OCI-LY7 (cell line): ENCODE measurements at regions not wholly inside any gene's neighbourhood (a gene's known extent, or its start where the extent isn't known, plus 50 kb on each side); places are given as distances from the start of the nearest gene placed in this dataset.
"Not testable (repeated sequence)": the region's sequence is repeated elsewhere in the genome, so short reads cannot be mapped to it uniquely, and the experiment has no call there.

Experiments used
- BruUV-seq: library from RNA; stranded (reverse); fragments of 400-500 nt; replicated peaks from 2 replicates; lab custom pipeline; 2021; lab: Mats Ljungman, UMichigan
- CTCF ChIA-PET: fragments of 300-600 bp; sonication (Branson Sonifier 250); formaldehyde crosslinking; loops from one replicate; lab custom pipeline; 2022; ENCODE audit warnings: antibody characterized with exemption; ENCODE audit not compliant: unreplicated experiment; lab: Charles Lee
- POLR2A ChIA-PET: fragments of 300-600 bp; sonication (Branson Sonifier 250); formaldehyde crosslinking; loops from one replicate; lab custom pipeline; 2022; ENCODE audit warnings: antibody characterized with exemption; lab: Charles Lee
- DNase-seq: peaks from one replicate; pipeline ENCODE4 v3.0.0-alpha.2; 2015; ENCODE audit warnings: low spot score
- H2AFZ ChIP-seq: fragments of 200-600 bp; sonication (generic), shearing (Covaris generic); 2 replicates; pipeline ENCODE4 v1.6.1; 2014; ENCODE audit warnings: mild to moderate bottlenecking, antibody characterized with exemption, low read length, moderate library complexity
- H3K27ac ChIP-seq: fragments of 200-600 bp; sonication (generic); 2 replicates; pipeline ENCODE4 v1.5.1; 2014; ENCODE audit warnings: mixed run types, low read depth, mild to moderate bottlenecking, moderate library complexity, low read length, inconsistent platforms; ENCODE audit not compliant: poor library complexity, severe bottlenecking
- H3K36me3 ChIP-seq: fragments of 200-600 bp; sonication (generic); 2 replicates; pipeline ENCODE4 v1.6.1; 2014; ENCODE audit warnings: mild to moderate bottlenecking, antibody characterized with exemption, low read length, moderate library complexity, mixed read lengths; ENCODE audit not compliant: insufficient read depth
- H3K4me1 ChIP-seq: fragments of 200-600 bp; sonication (generic); 2 replicates; pipeline ENCODE4 v1.5.1; 2014; ENCODE audit warnings: mild to moderate bottlenecking, low read length; ENCODE audit not compliant: insufficient read depth, poor library complexity, severe bottlenecking
- H3K4me2 ChIP-seq: fragments of 200-600 bp; sonication (generic); 2 replicates; pipeline ENCODE4 v1.6.1; 2014; ENCODE audit warnings: mild to moderate bottlenecking, low read length
- H3K4me3 ChIP-seq: fragments of 200-600 bp; sonication (generic); 2 replicates; pipeline ENCODE4 v1.5.1; 2014; ENCODE audit warnings: mild to moderate bottlenecking, low read depth, low read length; ENCODE audit not compliant: poor library complexity, severe bottlenecking
- H3K79me2 ChIP-seq: fragments of 200-600 bp; sonication (generic); 2 replicates; pipeline ENCODE4 v1.6.1; 2016; ENCODE audit warnings: low read depth, mild to moderate bottlenecking, low read length, moderate library complexity, mixed read lengths; ENCODE audit not compliant: insufficient read depth
- H3K9me2 ChIP-seq: fragments of 200-600 bp; sonication (generic); 2 replicates; pipeline ENCODE4 v1.6.1; 2016; ENCODE audit warnings: mild to moderate bottlenecking, low read length, mixed read lengths; ENCODE audit not compliant: insufficient read depth
- H3K9me3 ChIP-seq: fragments of 200-600 bp; sonication (generic); 2 replicates; pipeline ENCODE4 v1.6.1; 2014; ENCODE audit warnings: mild to moderate bottlenecking, mixed run types, low read length, mixed read lengths
- H4K20me1 ChIP-seq: fragments of 200-600 bp; sonication (generic); 2 replicates; pipeline ENCODE4 v1.6.1; 2014; ENCODE audit warnings: mild to moderate bottlenecking, antibody characterized with exemption, low read length, moderate library complexity, mixed read lengths; ENCODE audit not compliant: insufficient read depth
- CTCF ChIP-seq: fragments of 200-600 bp; sonication (generic); conservative IDR thresholded peaks from 2 replicates; pipeline ENCODE4 v1.5.1; 2014; ENCODE audit warnings: mild to moderate bottlenecking, antibody characterized with exemption, low read length, moderate library complexity, mixed read lengths
- EZH2phosphoT487 ChIP-seq: fragments of 200-600 bp; sonication (generic); IDR thresholded peaks from 2 replicates; pipeline ENCODE4 v1.6.1; 2018; ENCODE audit warnings: low read depth, borderline replicate concordance, mild to moderate bottlenecking, mixed run types, antibody characterized with exemption, low read length, moderate library complexity, mixed read lengths
- intact Hi-C: fragments of 100-400 bp; cut with micrococcal nuclease; formaldehyde crosslinking; loops from one replicate; pipeline ENCODE4 v1.10.0; 2022; ENCODE audit not compliant: unreplicated experiment

GRCh38 chr4:186831574-186831973 is 107.9 kb upstream of the FAT1 start:
- H4K20me1 ChIP-seq = no peaks in the 10 kb centered on the region
- BruUV-seq = no TSS peak
- no peak overlapping the region for H3K27ac ChIP-seq
- ChIA-PET CTCF (no interaction called here), POLR2A (interaction anchor here (0.6 to 0.9 kb wide), 3 partner anchors 12 to 127 kb away, joined by 3 to 5 read pairs (median 3); no protein-coding TSS in a partner anchor)
- H3K4me2 ChIP-seq = no peak overlapping the region
- H3K79me2 ChIP-seq = no peaks in the 10 kb centered on the region
- H3K4me3 ChIP-seq = no peak overlapping the region
- TF ChIP-seq CTCF (no peak), EZH2phosphoT487 (no peak)
- intact Hi-C loops = no loop called here
- H2AFZ ChIP-seq = no peak overlapping the region
- no peaks in the 10 kb centered on the region for H3K9me2 ChIP-seq
- no peaks in the 10 kb centered on the region for H3K36me3 ChIP-seq
- no peak for DNase-seq
- H3K9me3 ChIP-seq = no peaks in the 10 kb centered on the region
- H3K4me1 ChIP-seq = no peaks in the 10 kb centered on the region

GRCh38 chr4:186832906-186833305 is 109.2 kb upstream of the FAT1 start:
- ChIA-PET POLR2A (no interaction called here), CTCF (no interaction called here)
- H2AFZ ChIP-seq = no peak overlapping the region
- no peak for TF ChIP-seq CTCF
- TF ChIP-seq EZH2phosphoT487 = no peak
- no peaks in the 10 kb centered on the region for H4K20me1 ChIP-seq
- H3K4me3 ChIP-seq = no peak overlapping the region
- H3K4me2 ChIP-seq = no peak overlapping the region
- no peaks in the 10 kb centered on the region for H3K9me2 ChIP-seq
- DNase-seq = no peak
- no peak overlapping the region for H3K27ac ChIP-seq
- BruUV-seq = no TSS peak
- no peaks in the 10 kb centered on the region for H3K4me1 ChIP-seq
- H3K36me3 ChIP-seq = no peaks in the 10 kb centered on the region
- no peaks in the 10 kb centered on the region for H3K9me3 ChIP-seq
- no peaks in the 10 kb centered on the region for H3K79me2 ChIP-seq
- intact Hi-C loops = no loop called here

- H3K4me1 ChIP-seq, H4K20me1 ChIP-seq, H3K9me3 ChIP-seq, H3K9me2 ChIP-seq, H3K27ac ChIP-seq, CTCF ChIA-PET, BruUV-seq, H3K4me2 ChIP-seq, intact Hi-C loops, H2AFZ ChIP-seq, H3K4me3 ChIP-seq, POLR2A ChIA-PET, H3K36me3 ChIP-seq, H3K79me2 ChIP-seq, DNase-seq: not testable (repeated sequence)
Measured at GRCh38 chr4:186837463-186837862, 113.8 kb upstream of the FAT1 start.
